Lower leg skin (tissue), 3 donors: ENCODE measurements at regions not wholly inside any gene's neighbourhood (a gene's known extent, or its start where the extent isn't known, plus 50 kb on each side); places are given as distances from the start of the nearest gene placed in this dataset.

ENCODE experiments used
- CTCF ChIP-seq, 3 donors: fragments of 450-650 bp; IDR thresholded peaks; one replicate each; pipeline ENCODE4 v1.5.1; 2016; ENCODE audit warnings: antibody characterized with exemption in 3 of 3, mild to moderate bottlenecking in 3 of 3, moderate library complexity in 2 of 3
- POLR2A ChIP-seq, 2 donors: fragments of 450-650 bp; IDR thresholded peaks; one replicate each; pipeline ENCODE4 v1.6.1; 2016 to 2017; ENCODE audit warnings: antibody characterized with exemption in 2 of 2, mild to moderate bottlenecking in 1 of 2, moderate library complexity in 1 of 2

GRCh38 chrX:115427861-115428410 is 133.0 kb upstream of the PLS3 start:
- TF ChIP-seq CTCF (IDR thresholded peaks at IDR 0.05) = no peak
- no peak for TF ChIP-seq POLR2A (IDR thresholded peaks at IDR 0.05)
